ENCODE measurements at regions not wholly inside any gene's neighbourhood (a gene's known extent, or its start where the extent isn't known, plus 50 kb on each side); places are given as distances from the start of the nearest gene placed in this dataset.

DNA sequence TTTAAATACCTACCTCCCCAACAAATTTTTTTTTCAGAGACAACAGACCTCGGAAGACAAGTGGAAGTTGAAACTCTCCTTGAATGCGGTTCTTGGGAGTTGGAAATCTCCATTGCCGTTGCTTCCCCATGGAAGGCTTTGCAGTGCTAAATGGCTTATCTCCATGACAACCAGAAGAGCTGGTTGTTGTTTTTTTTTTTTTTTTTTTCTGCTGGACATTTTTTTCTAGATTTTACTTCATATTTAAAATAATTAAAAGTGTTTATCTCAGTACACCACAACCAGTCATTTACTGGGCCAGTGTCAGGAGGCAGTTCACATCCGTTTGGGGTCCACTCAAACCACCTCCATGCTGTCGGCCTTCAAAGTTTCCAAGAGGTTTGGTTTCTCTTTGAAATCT lies 348.5 kb upstream of the PRKCQ start (continued):
- TF ChIP-seq ZNF239 (tag by site-specific recombination; IDR thresholded peaks at IDR 0.05) = no peak
- TF ChIP-seq, protein P1, sequence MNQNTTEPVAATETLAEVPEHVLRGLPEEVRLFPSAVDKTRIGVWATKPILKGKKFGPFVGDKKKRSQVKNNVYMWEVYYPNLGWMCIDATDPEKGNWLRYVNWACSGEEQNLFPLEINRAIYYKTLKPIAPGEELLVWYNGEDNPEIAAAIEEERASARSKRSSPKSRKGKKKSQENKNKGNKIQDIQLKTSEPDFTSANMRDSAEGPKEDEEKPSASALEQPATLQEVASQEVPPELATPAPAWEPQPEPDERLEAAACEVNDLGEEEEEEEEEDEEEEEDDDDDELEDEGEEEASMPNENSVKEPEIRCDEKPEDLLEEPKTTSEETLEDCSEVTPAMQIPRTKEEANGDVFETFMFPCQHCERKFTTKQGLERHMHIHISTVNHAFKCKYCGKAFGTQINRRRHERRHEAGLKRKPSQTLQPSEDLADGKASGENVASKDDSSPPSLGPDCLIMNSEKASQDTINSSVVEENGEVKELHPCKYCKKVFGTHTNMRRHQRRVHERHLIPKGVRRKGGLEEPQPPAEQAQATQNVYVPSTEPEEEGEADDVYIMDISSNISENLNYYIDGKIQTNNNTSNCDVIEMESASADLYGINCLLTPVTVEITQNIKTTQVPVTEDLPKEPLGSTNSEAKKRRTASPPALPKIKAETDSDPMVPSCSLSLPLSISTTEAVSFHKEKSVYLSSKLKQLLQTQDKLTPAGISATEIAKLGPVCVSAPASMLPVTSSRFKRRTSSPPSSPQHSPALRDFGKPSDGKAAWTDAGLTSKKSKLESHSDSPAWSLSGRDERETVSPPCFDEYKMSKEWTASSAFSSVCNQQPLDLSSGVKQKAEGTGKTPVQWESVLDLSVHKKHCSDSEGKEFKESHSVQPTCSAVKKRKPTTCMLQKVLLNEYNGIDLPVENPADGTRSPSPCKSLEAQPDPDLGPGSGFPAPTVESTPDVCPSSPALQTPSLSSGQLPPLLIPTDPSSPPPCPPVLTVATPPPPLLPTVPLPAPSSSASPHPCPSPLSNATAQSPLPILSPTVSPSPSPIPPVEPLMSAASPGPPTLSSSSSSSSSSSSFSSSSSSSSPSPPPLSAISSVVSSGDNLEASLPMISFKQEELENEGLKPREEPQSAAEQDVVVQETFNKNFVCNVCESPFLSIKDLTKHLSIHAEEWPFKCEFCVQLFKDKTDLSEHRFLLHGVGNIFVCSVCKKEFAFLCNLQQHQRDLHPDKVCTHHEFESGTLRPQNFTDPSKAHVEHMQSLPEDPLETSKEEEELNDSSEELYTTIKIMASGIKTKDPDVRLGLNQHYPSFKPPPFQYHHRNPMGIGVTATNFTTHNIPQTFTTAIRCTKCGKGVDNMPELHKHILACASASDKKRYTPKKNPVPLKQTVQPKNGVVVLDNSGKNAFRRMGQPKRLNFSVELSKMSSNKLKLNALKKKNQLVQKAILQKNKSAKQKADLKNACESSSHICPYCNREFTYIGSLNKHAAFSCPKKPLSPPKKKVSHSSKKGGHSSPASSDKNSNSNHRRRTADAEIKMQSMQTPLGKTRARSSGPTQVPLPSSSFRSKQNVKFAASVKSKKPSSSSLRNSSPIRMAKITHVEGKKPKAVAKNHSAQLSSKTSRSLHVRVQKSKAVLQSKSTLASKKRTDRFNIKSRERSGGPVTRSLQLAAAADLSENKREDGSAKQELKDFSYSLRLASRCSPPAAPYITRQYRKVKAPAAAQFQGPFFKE (tag by site-specific recombination; IDR thresholded peaks at IDR 0.05; ENCODE audit: borderline replicate concordance) = no peak
- no peak for TF ChIP-seq BCL11B (tag by site-specific recombination; IDR thresholded peaks at IDR 0.05; ENCODE audit: low read depth)
- no peak for TF ChIP-seq ZNF621 (tag by site-specific recombination; IDR thresholded peaks at IDR 0.05)
- TF ChIP-seq ZNF133 (tag by site-specific recombination; IDR thresholded peaks at IDR 0.05) = no peak
- no peak for TF ChIP-seq HOXA7 (CRISPR knock-in tag; IDR thresholded peaks at IDR 0.05; ENCODE audit: borderline replicate concordance)
- TF ChIP-seq, protein P2, sequence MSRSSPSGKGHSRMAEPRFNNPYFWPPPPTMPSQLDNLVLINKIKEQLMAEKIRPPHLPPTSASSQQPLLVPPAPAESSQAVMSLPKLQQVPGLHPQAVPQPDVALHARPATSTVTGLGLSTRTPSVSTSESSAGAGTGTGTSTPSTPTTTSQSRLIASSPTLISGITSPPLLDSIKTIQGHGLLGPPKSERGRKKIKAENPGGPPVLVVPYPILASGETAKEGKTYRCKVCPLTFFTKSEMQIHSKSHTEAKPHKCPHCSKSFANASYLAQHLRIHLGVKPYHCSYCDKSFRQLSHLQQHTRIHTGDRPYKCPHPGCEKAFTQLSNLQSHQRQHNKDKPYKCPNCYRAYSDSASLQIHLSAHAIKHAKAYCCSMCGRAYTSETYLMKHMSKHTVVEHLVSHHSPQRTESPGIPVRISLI (tag by site-specific recombination; IDR thresholded peaks at IDR 0.05) = no peak

DNA sequence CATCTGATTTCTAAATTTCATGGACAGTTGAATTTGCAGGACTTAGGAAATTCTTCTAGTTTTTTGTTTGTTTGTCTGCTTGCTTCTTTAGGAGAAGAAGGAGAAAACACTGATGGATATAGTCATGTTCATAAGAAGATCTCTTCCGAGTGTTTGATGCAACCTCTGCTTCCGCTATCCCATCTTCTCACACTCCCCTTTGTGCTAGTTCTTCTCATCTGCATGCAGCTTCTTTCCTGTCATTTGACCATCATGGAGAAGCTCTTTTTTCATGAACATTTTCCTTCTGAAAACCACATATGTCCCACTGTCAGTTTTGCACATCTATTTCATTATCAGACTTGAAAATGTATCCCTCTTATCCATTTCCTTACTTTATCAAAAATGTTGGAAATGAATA lies 346.9 kb upstream of the PRKCQ start:
- H3K36me3 ChIP-seq (ENCODE audit: control insufficient read depth in 2 of 2, insufficient read depth in 1 of 2, low read length in 2 of 2) = no peaks in the 10 kb centered on the region
- TF ChIP-seq ZNF768 (tag by site-specific recombination; IDR thresholded peaks at IDR 0.05) = no peak
- TF ChIP-seq ZEB2 (tag by site-specific recombination; IDR thresholded peaks at IDR 0.05) = no peak
- no peak for TF ChIP-seq ZNF391 (tag by site-specific recombination; IDR thresholded peaks at IDR 0.05; ENCODE audit: borderline replicate concordance, low read depth)
- no peak for TF ChIP-seq IKZF3 (tag by site-specific recombination; IDR thresholded peaks at IDR 0.05)
- no peak for TF ChIP-seq ZSCAN23 (tag by site-specific recombination; IDR thresholded peaks at IDR 0.05)
- TF ChIP-seq MEIS1 (CRISPR knock-in tag; IDR thresholded peaks at IDR 0.05; ENCODE audit: borderline replicate concordance) = no peak
- TF ChIP-seq, protein P2 (tag by site-specific recombination; IDR thresholded peaks at IDR 0.05) = no peak
- TF ChIP-seq ZNF155 (tag by site-specific recombination; IDR thresholded peaks at IDR 0.05) = no peak
- TF ChIP-seq ZNF404 (tag by site-specific recombination; IDR thresholded peaks at IDR 0.05) = no peak
- TF ChIP-seq ZNF544 (tag by site-specific recombination; IDR thresholded peaks at IDR 0.05) = no peak
- no peak for TF ChIP-seq ZNF132 (tag by site-specific recombination; IDR thresholded peaks at IDR 0.05; ENCODE audit: borderline replicate concordance)
- TF ChIP-seq ZBTB1 (tag by site-specific recombination; IDR thresholded peaks at IDR 0.05) = no peak
- TF ChIP-seq ZNF433 (tag by site-specific recombination; IDR thresholded peaks at IDR 0.05; ENCODE audit: low read depth) = no peak
- no peak for TF ChIP-seq GFI1B (tag by site-specific recombination; IDR thresholded peaks at IDR 0.05)
- no peak for TF ChIP-seq ZNF416 (tag by site-specific recombination; IDR thresholded peaks at IDR 0.05)
- TF ChIP-seq ZNF24 (tag by site-specific recombination; IDR thresholded peaks at IDR 0.05) = no peak
- H3K9me3 ChIP-seq (ENCODE audit: control insufficient read depth, insufficient read depth, low read depth, low read length) = no peaks in the 10 kb centered on the region
- no peak overlapping the region for H3K4me3 ChIP-seq (ENCODE audit: low read depth, low read length)
- peaks cover 3% of the 10 kb centered on the region; the same call in 1 of the 2 replicates for H3K4me1 ChIP-seq (ENCODE audit: control insufficient read depth, insufficient read depth, low read length)
- no peak overlapping the region for H3K27ac ChIP-seq (ENCODE audit: extremely low read depth, low read depth, low read length)
- POLR2A ChIA-PET = no interaction called here
- CTCF ChIA-PET = interaction anchor here (0.7 kb wide), 2 partner anchors 10 to 12 kb away, joined by 3 read pairs; no protein-coding TSS in a partner anchor

All from HEK293 (cell line).